RWPE2 (cell line): ENCODE measurements at regions not wholly inside any gene's neighbourhood (a gene's known extent, or its start where the extent isn't known, plus 50 kb on each side); places are given as distances from the start of the nearest gene placed in this dataset.
A peak's percentile ranks its signal among the peaks of the same experiment; 100 is the strongest.

ENCODE experiments used
- ATAC-seq: fragments of 200-7000 bp; cut with Tn5 transposase; 3 replicates; pipeline ENCODE4 v1.9.1; 2021; ENCODE audit warnings: low read depth
- DNase-seq: peaks from one replicate; pipeline ENCODE4 v3.0.0-alpha.2; 2020; ENCODE audit warnings: low spot score
- H3K27ac ChIP-seq: fragments of 450-650 bp; 2 replicates; pipeline ENCODE4 v1.5.1; 2017; ENCODE audit warnings: mild to moderate bottlenecking; ENCODE audit not compliant: poor library complexity, severe bottlenecking
- H3K27me3 ChIP-seq: fragments of 250-450 bp; sonication (Bioruptor Pico); 2 replicates; pipeline ENCODE4 v1.5.1; 2021; ENCODE audit warnings: mild to moderate bottlenecking, moderate library complexity; ENCODE audit not compliant: insufficient read depth, poor library complexity, severe bottlenecking
- H3K36me3 ChIP-seq: fragments of 250-450 bp; sonication (Bioruptor Pico); 2 replicates; pipeline ENCODE4 v1.5.1; 2020; ENCODE audit warnings: low read depth, mild to moderate bottlenecking, moderate library complexity
- H3K4me1 ChIP-seq: fragments of 250-450 bp; sonication (Bioruptor Pico); 2 replicates; pipeline ENCODE4 v1.5.1; 2021; ENCODE audit warnings: mild to moderate bottlenecking, moderate library complexity; ENCODE audit not compliant: insufficient read depth, poor library complexity, severe bottlenecking
- H3K4me3 ChIP-seq: fragments of 250-450 bp; sonication (Bioruptor Pico); 2 replicates; pipeline ENCODE4 v1.5.1; 2021; ENCODE audit warnings: mild to moderate bottlenecking, moderate library complexity; ENCODE audit not compliant: severe bottlenecking
- H3K9me3 ChIP-seq: fragments of 250-450 bp; sonication (Bioruptor Pico); 2 replicates; pipeline ENCODE4 v1.5.1; 2021; ENCODE audit warnings: mild to moderate bottlenecking, moderate library complexity; ENCODE audit not compliant: severe bottlenecking
- TF ChIP-seq, protein P1 (sequence below): fragments of 450-650 bp; IDR thresholded peaks from one replicate; pipeline ENCODE4 v1.5.1; 2017; ENCODE audit warnings: mild to moderate bottlenecking, moderate library complexity; ENCODE audit not compliant: poor library complexity, severe bottlenecking

DNA sequence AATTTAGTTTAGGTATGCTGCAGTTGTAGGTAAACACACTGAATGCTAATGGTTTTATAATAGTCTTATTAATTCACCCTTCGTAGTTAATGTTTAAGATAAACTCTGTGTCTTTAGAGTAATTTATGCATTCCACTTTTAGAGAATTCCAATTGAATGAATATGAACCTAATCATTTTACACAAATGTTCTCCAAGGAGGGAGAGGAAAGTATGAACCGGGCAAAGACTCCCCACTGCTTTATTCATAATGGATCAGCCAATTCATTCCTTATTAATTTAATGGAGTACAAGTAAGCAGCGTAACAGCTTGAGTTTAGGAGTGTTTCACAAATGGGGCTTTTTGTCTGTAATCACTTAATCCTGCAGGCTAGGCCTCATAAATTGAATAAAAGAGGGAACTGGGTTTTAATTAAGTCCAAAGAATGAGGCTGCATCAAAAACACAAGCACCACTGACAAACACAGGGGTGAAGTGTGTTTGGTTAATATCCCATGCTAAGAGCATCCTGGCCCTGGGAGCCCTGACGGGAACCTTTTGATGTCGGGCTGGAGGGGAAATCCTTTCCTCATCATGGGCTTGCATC is 375.7 kb upstream of the DYNLRB2 start:
- DNase-seq, result no peak
- ATAC-seq, result no peak
- H3K27me3 ChIP-seq, result no peaks in the 10 kb centered on the region

DNA sequence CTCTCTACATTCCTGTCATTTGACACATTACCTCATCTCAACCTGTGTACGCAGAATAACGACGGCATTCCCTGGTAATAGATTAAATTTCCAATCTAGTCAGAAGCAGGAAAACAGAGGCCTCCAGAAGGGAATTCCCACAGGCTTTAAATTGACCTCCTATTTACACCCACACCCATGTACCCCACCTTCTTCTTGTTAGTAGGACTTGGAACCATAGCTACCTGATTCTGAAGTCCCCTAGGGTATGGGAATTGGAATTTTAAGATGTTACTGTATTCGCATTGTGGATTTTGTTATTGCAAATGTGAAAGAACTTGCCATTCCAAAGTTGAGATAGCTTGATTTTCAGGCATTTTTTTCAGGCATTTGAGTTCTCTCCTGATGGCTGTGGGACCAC is 377.5 kb upstream of the DYNLRB2 start:
- Histone ChIP-seq H3K27ac (no peak overlapping the region), H3K4me1 (peaks cover 19% of the 10 kb centered on the region), H3K4me3 (no peak overlapping the region), H3K9me3 (no peaks in the 10 kb centered on the region), H3K36me3 (no peaks in the 10 kb centered on the region), H3K27me3 (no peaks in the 10 kb centered on the region)
- TF ChIP-seq, protein P1, sequence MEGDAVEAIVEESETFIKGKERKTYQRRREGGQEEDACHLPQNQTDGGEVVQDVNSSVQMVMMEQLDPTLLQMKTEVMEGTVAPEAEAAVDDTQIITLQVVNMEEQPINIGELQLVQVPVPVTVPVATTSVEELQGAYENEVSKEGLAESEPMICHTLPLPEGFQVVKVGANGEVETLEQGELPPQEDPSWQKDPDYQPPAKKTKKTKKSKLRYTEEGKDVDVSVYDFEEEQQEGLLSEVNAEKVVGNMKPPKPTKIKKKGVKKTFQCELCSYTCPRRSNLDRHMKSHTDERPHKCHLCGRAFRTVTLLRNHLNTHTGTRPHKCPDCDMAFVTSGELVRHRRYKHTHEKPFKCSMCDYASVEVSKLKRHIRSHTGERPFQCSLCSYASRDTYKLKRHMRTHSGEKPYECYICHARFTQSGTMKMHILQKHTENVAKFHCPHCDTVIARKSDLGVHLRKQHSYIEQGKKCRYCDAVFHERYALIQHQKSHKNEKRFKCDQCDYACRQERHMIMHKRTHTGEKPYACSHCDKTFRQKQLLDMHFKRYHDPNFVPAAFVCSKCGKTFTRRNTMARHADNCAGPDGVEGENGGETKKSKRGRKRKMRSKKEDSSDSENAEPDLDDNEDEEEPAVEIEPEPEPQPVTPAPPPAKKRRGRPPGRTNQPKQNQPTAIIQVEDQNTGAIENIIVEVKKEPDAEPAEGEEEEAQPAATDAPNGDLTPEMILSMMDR, result no peak
- DNase-seq (no peak), ATAC-seq (no peak)

More for the DNA sequence above, 375.7 kb upstream of the DYNLRB2 start:
- no peak overlapping the region for H3K27ac ChIP-seq
- no peaks in the 10 kb centered on the region for H3K9me3 ChIP-seq
- peaks cover 11% of the 10 kb centered on the region for H3K4me1 ChIP-seq
- TF ChIP-seq, protein P1, result no peak
- H3K4me3 ChIP-seq, result no peak overlapping the region
- H3K36me3 ChIP-seq, result no peaks in the 10 kb centered on the region

DNA sequence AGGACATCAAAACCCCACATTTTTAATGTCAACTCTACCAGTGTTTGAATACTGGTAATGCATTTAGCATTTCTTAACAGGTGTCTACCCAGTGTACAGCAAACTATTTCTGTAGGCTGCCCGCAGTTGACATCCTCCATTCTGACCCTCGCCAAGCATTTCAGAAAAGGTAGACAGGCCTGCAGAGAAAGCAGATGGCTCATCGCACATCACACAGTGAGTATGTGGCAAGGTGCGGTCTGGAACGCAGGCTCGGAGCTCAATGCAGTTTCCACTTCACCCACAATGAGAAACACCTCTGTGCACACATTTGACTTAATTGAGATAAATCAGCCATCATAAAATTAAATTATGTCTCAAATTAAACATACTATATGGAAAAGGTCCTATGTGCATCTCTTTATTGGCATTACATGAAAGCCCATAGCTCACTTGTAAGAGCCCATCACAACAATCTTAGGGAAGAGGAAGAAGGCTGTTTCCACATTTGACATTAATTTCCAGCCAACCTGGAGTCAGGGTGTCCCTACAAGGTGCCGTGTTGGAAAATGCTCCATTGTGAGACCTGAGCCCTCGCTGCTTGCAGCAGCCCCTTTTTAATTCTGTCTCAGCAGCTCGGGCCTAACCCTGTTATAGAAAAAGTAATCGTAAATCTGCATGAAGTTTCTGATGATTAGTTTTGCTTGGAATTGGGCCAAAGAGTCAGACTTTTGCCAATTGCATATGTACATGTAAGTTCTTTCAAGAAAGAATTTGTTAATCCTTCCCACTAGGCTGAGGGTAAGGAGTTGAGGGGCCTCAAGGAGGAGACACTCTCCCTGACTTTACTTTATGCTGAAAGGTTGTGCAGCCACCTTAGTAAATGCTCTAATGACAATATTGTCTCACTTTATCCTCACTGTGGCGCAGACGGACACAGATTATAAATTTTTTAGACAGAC is 378.7 kb upstream of the DYNLRB2 start:
- DNase-seq (no peak), ATAC-seq (no peak)
- no peaks in the 10 kb centered on the region for H3K27me3 ChIP-seq
- no peaks in the 10 kb centered on the region for H3K9me3 ChIP-seq
- TF ChIP-seq, protein P1, result no peak
- peaks cover 9% of the 10 kb centered on the region for H3K4me1 ChIP-seq
- H3K36me3 ChIP-seq, result no peaks in the 10 kb centered on the region
- no peak overlapping the region for H3K27ac ChIP-seq
- no peak overlapping the region for H3K4me3 ChIP-seq

DNA sequence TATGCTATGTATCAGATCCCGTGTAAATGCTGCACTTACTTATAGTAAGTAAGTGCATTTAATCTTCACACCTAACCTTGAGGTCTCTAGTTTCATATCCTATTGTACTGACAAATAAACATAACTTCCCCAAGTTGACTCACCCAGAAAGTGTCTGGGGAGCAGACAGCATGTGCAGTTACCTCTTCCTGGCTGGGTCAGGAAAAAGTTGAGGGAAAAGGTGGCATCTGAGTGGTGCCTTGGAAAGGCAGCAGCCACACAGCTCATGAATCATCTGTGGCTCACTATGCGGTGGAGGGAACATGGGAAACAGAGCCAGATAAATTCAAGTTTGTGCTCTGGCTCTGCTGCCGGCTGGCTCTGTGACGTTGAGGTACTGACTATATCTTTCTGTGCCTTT is 382.0 kb upstream of the DYNLRB2 start:
- Histone ChIP-seq H3K27ac (peak overlapping the region; percentile 26), H3K9me3 (no peaks in the 10 kb centered on the region), H3K4me1 (peaks cover 9% of the 10 kb centered on the region), H3K27me3 (no peaks in the 10 kb centered on the region), H3K36me3 (no peaks in the 10 kb centered on the region), H3K4me3 (no peak overlapping the region)
- ATAC-seq, result peak; percentile 96
- DNase-seq, result peak; percentile 77
- TF ChIP-seq, protein P1, result no peak

DNA sequence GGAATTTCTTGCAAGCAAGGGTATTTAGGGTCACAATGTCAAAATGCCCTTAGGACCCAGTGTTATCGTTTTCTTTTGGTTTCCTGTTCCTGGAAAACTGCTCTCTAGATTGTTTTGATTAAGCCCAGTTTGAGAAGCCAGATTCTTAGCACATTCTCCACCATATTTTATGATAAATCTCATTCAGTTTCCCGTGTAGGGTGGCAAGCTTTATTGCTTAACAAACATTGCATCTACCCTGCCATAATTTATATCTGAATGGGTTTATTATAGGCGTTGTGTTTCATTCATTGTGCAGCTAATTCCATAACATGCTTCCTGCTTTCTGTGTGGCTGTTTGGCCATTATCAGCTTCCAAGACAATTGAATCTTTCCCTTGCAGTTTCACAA is 389.1 kb upstream of the DYNLRB2 start:
- no peaks in the 10 kb centered on the region for H3K9me3 ChIP-seq
- H3K36me3 ChIP-seq, result no peaks in the 10 kb centered on the region
- DNase-seq (no peak), ATAC-seq (no peak)
- peak overlapping the region; percentile 33 for H3K27ac ChIP-seq
- no peak overlapping the region for H3K4me3 ChIP-seq
- H3K4me1 ChIP-seq, result peaks cover 5% of the 10 kb centered on the region
- TF ChIP-seq, protein P1, result no peak
- H3K27me3 ChIP-seq, result no peaks in the 10 kb centered on the region
